AG09309 (cell line): ENCODE measurements at regions not wholly inside any gene's neighbourhood (a gene's known extent, or its start where the extent isn't known, plus 50 kb on each side); places are given as distances from the start of the nearest gene placed in this dataset.

ENCODE experiments used
- DNase-seq: peaks from one replicate; pipeline ENCODE4 v3.0.0-alpha.2; 2010; ENCODE audit warnings: low read depth
- H3K4me3 ChIP-seq: 2 replicates; pipeline ENCODE4 v1.5.1; 2011; ENCODE audit warnings: mild to moderate bottlenecking, low read depth, low read length, moderate library complexity; ENCODE audit not compliant: control insufficient read depth
- CTCF ChIP-seq: IDR thresholded peaks from 2 replicates; pipeline ENCODE4 v1.5.1; 2011; ENCODE audit warnings: mild to moderate bottlenecking, low read depth, low read length, inconsistent platforms; ENCODE audit not compliant: insufficient read depth, control insufficient read depth; ENCODE audit errors: missing control alignments

- no peak overlapping the region for H3K4me3 ChIP-seq
- no peak for DNase-seq
- TF ChIP-seq CTCF: no peak
Measured at GRCh38 chr5:125404056-125404455, 657.6 kb upstream of the ZNF608 start.

GRCh38 chr5:125408448-125409233 lies 662.2 kb upstream of the ZNF608 start:
- DNase-seq: peak; percentile 79
- no peak overlapping the region for H3K4me3 ChIP-seq
- no peak for TF ChIP-seq CTCF

GRCh38 chr5:125409234-125409860 lies 662.9 kb upstream of the ZNF608 start:
- H3K4me3 ChIP-seq: no peak overlapping the region
- TF ChIP-seq CTCF: no peak
- no peak for DNase-seq

GRCh38 chr5:125409861-125410536 lies 663.6 kb upstream of the ZNF608 start:
- TF ChIP-seq CTCF: no peak
- no peak overlapping the region for H3K4me3 ChIP-seq
- no peak for DNase-seq

GRCh38 chr5:125410537-125411070 lies 664.2 kb upstream of the ZNF608 start:
- no peak overlapping the region for H3K4me3 ChIP-seq
- DNase-seq: peak; percentile 25
- TF ChIP-seq CTCF: no peak

GRCh38 chr5:125411071-125411743 lies 664.8 kb upstream of the ZNF608 start:
- no peak for TF ChIP-seq CTCF
- DNase-seq: no peak
- no peak overlapping the region; the same call in 1 of the 2 replicates for H3K4me3 ChIP-seq
